Fibroblast of lung (primary cell): ENCODE measurements at regions not wholly inside any gene's neighbourhood (a gene's known extent, or its start where the extent isn't known, plus 50 kb on each side); places are given as distances from the start of the nearest gene placed in this dataset.
A peak's percentile ranks its signal among the peaks of the same experiment; 100 is the strongest.

ENCODE experiments used
- DNase-seq, 2 donors: peaks; one replicate each; pipeline versions ENCODE4 v3.0.0 to v3.0.0-alpha.2; 2010; ENCODE audit warnings: low read depth in 2 of 2
- H2AFZ ChIP-seq: 2 replicates; pipeline ENCODE4 v1.5.1; 2012; ENCODE audit warnings: low read length, control low read depth, inconsistent platforms
- H3K27ac ChIP-seq: 2 replicates; pipeline ENCODE4 v1.5.1; 2011; ENCODE audit warnings: low read length, control low read depth; ENCODE audit not compliant: insufficient read depth
- H3K27me3 ChIP-seq: 2 replicates; pipeline ENCODE4 v1.5.1; 2011; ENCODE audit warnings: mild to moderate bottlenecking, low read length; ENCODE audit not compliant: control insufficient read depth, insufficient read depth
- H3K36me3 ChIP-seq: 2 replicates; pipeline ENCODE4 v1.5.1; 2011; ENCODE audit warnings: low read length; ENCODE audit not compliant: control insufficient read depth, insufficient read depth
- H3K4me1 ChIP-seq: 2 replicates; pipeline ENCODE4 v1.5.1; 2011; ENCODE audit warnings: low read length; ENCODE audit not compliant: control insufficient read depth, insufficient read depth; ENCODE audit errors: extremely low read depth
- H3K4me2 ChIP-seq: 2 replicates; pipeline ENCODE4 v1.5.1; 2011; ENCODE audit warnings: low read length, control low read depth; ENCODE audit not compliant: insufficient read depth; ENCODE audit errors: extremely low read depth
- H3K4me3 ChIP-seq, 4 experiments: fragments of 200-600 bp in 1 of 4; sonication (generic) in 1 of 4; replicated peaks in 1 of 4; 2 replicates each; pipeline ENCODE4 v1.5.1; 2011 to 2016; ENCODE audit warnings: low read length in 4 of 4, low read depth in 3 of 4, mild to moderate bottlenecking in 3 of 4, control low read depth in 2 of 4, inconsistent platforms in 1 of 4, mixed read lengths in 1 of 4; ENCODE audit not compliant: insufficient read depth in 1 of 4; ENCODE audit errors: control extremely low read depth in 1 of 4
- H3K79me2 ChIP-seq: 2 replicates; pipeline ENCODE4 v1.5.1; 2012; ENCODE audit warnings: mild to moderate bottlenecking, low read length, inconsistent platforms; ENCODE audit not compliant: control insufficient read depth, insufficient read depth
- H3K9ac ChIP-seq: 2 replicates; pipeline ENCODE4 v1.5.1; 2011; ENCODE audit warnings: mild to moderate bottlenecking, low read length, control low read depth; ENCODE audit not compliant: insufficient read depth
- H3K9me3 ChIP-seq: 2 replicates; pipeline ENCODE4 v1.5.1; 2012; ENCODE audit warnings: low read depth, low read length; ENCODE audit not compliant: control insufficient read depth, insufficient read depth
- H4K20me1 ChIP-seq: 2 replicates; pipeline ENCODE4 v1.5.1; 2011; ENCODE audit warnings: low read length; ENCODE audit not compliant: control insufficient read depth, insufficient read depth; ENCODE audit errors: extremely low read depth
- CTCF ChIP-seq, 2 donors: IDR thresholded peaks in 1 of 2; conservative IDR thresholded peaks in 1 of 2; 1 replicate in 1 of 2; 2 replicates in 1 of 2; pipeline ENCODE4 v1.5.1; 2011 to 2012; ENCODE audit warnings: low read length in 2 of 2, control low read depth in 1 of 2, inconsistent platforms in 1 of 2, low read depth in 1 of 2, mild to moderate bottlenecking in 1 of 2
- EZH2 ChIP-seq: IDR thresholded peaks from 2 replicates; pipeline ENCODE4 v1.5.1; 2012; ENCODE audit warnings: low read length, control low read depth, mild to moderate bottlenecking; ENCODE audit errors: missing control alignments

- no peak overlapping the region for H3K27ac ChIP-seq
- no peak overlapping the region for H3K9ac ChIP-seq
- H3K36me3 ChIP-seq: no peaks in the 10 kb centered on the region
- no peak for DNase-seq
- H3K79me2 ChIP-seq: no peaks in the 10 kb centered on the region
- TF ChIP-seq EZH2 (no peak), CTCF (conservative IDR thresholded peaks at IDR 0.05 in 1 of 2, IDR thresholded peaks at IDR 0.05 in 1 of 2; ENCODE audit: low read depth in 1 of 2, low read length in 2 of 2) (no peak)
- H3K9me3 ChIP-seq: no peaks in the 10 kb centered on the region
- no peak overlapping the region for H3K4me3 ChIP-seq
- no peaks in the 10 kb centered on the region for H4K20me1 ChIP-seq
- H2AFZ ChIP-seq: no peak overlapping the region
- no peaks in the 10 kb centered on the region for H3K27me3 ChIP-seq
- no peaks in the 10 kb centered on the region for H3K4me1 ChIP-seq
- no peak overlapping the region for H3K4me2 ChIP-seq
These were observed 164.1 kb upstream of the NPY start for GRCh38 chr7:24119852-24120251.

GRCh38 chr7:24123076-24123475 lies 160.9 kb upstream of the NPY start:
- Histone ChIP-seq H3K4me1 (no peaks in the 10 kb centered on the region), H2AFZ (no peak overlapping the region), H4K20me1 (no peaks in the 10 kb centered on the region), H3K79me2 (no peaks in the 10 kb centered on the region), H3K9ac (no peak overlapping the region), H3K27me3 (no peaks in the 10 kb centered on the region), H3K9me3 (no peaks in the 10 kb centered on the region), H3K27ac (no peak overlapping the region), H3K4me3 (no peak overlapping the region), H3K4me2 (no peak overlapping the region), H3K36me3 (no peaks in the 10 kb centered on the region)
- TF ChIP-seq CTCF (conservative IDR thresholded peaks at IDR 0.05 in 1 of 2, IDR thresholded peaks at IDR 0.05 in 1 of 2; ENCODE audit: low read depth in 1 of 2, low read length in 2 of 2) (no peak), EZH2 (no peak)
- peak; percentile 42 to 61 for DNase-seq

- Histone ChIP-seq H3K4me3 (no peak overlapping the region), H4K20me1 (no peaks in the 10 kb centered on the region), H3K9me3 (no peaks in the 10 kb centered on the region), H3K36me3 (no peaks in the 10 kb centered on the region), H3K9ac (no peak overlapping the region), H3K79me2 (no peaks in the 10 kb centered on the region), H3K4me1 (no peaks in the 10 kb centered on the region), H3K27me3 (no peaks in the 10 kb centered on the region), H3K27ac (no peak overlapping the region), H3K4me2 (no peak overlapping the region), H2AFZ (no peak overlapping the region)
- DNase-seq: no peak
- TF ChIP-seq CTCF (conservative IDR thresholded peaks at IDR 0.05 in 1 of 2, IDR thresholded peaks at IDR 0.05 in 1 of 2; ENCODE audit: low read depth in 1 of 2, low read length in 2 of 2) (no peak), EZH2 (no peak)
These were observed 158.2 kb upstream of the NPY start for GRCh38 chr7:24125765-24126164.
